ENCODE measurements at regions not wholly inside any gene's neighbourhood (a gene's known extent, or its start where the extent isn't known, plus 50 kb on each side); places are given as distances from the start of the nearest gene placed in this dataset.

DNA sequence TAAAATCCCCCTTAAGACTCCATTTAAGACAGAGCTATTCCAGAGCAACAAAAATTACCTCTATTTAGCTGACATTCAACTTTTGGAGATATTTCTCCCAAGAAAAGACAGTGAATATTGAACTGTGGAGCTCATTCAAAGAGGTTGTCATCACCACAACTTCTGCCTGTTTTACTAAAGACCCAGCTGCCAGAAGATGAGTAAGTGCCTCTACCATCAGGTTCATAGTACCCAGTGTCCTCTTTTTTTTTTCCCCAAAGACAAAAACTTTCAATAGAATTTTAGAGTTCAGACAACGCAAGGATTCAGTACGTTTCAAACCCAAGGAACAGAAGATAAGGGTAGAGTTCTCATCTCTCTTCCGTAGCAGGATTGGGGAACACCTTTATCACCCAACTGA is 461.3 kb downstream of the BCAT1 start:
- H3K27ac ChIP-seq (ENCODE audit: low read length) = no peak overlapping the region
- H3K9me3 ChIP-seq (ENCODE audit: control insufficient read depth, low read length) = no peaks in the 10 kb centered on the region
- H3K4me3 ChIP-seq (ENCODE audit: low read length) = no peak overlapping the region
- WGBS = 83% methylated on average over 3 of the region's 3 CpGs
- H3K4me1 ChIP-seq (ENCODE audit: control insufficient read depth, insufficient read depth, low read length) = peaks cover 2% of the 10 kb centered on the region
- no peaks in the 10 kb centered on the region for H3K27me3 ChIP-seq (ENCODE audit: control insufficient read depth, insufficient read depth)
- DNase-seq (no peak), ATAC-seq (no peak)
- intact Hi-C loops (cut with DNase I) = no loop called here

DNA sequence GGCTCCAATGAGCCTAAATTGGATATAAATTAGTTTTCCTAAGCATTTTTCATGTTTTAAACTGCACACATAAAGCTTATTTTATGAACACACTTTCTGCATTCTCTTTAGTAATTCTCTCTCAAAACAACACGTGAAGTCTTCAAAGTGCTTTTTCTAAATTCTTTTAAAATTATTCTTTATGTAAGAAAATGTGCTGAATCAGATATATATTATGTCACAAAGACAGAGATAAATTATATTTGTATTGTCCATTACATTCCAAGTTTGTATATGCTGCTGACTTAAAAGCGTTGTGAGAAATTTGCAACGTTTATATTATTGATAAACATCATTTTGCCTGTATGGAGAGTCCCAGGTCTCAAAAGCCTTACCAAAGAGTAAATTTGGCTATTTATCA is 465.2 kb downstream of the BCAT1 start:
- DNase-seq (no peak), ATAC-seq (no peak)
- Histone ChIP-seq H3K27me3 (ENCODE audit: control insufficient read depth, insufficient read depth) (no peaks in the 10 kb centered on the region), H3K27ac (ENCODE audit: low read length) (no peak overlapping the region), H3K9me3 (ENCODE audit: control insufficient read depth, low read length) (no peaks in the 10 kb centered on the region), H3K4me3 (ENCODE audit: low read length) (no peak overlapping the region), H3K4me1 (ENCODE audit: control insufficient read depth, insufficient read depth, low read length) (no peaks in the 10 kb centered on the region)
- intact Hi-C loops (cut with DNase I) = no loop called here
- 85% methylated on average over 3 of the region's 3 CpGs for WGBS

- intact Hi-C loops (cut with DNase I) = no loop called here
- Histone ChIP-seq H3K27ac (ENCODE audit: low read length) (no peak overlapping the region), H3K27me3 (ENCODE audit: control insufficient read depth, insufficient read depth) (no peaks in the 10 kb centered on the region), H3K4me1 (ENCODE audit: control insufficient read depth, insufficient read depth, low read length) (no peaks in the 10 kb centered on the region), H3K4me3 (ENCODE audit: low read length) (no peak overlapping the region), H3K9me3 (ENCODE audit: control insufficient read depth, low read length) (no peaks in the 10 kb centered on the region)
- DNase-seq (no peak), ATAC-seq (no peak)
- WGBS = 82% methylated on average over 3 of the region's 3 CpGs
Measured at GRCh38 chr12:24482882-24483604, 465.9 kb downstream of the BCAT1 start.

DNA sequence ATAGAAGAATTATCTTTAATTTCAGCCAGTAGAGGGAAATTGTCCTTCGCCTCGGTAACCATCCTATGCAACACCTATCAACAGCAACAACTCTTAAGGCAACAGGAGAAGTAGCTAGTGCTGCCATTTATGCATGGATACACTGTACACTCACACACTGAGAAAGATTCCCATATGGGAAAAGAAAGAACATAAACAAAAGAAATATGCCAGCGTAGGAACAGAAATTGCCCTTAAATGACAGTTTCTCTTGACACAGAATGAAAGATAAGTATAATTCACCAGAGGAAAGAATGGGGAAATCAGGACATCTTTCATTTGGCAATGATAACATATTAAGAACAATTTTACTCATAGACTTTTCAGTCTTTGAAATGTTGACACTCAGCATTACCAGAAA is 466.9 kb downstream of the BCAT1 start:
- WGBS = 92% methylated on average over 3 of the region's 3 CpGs
- H3K27ac ChIP-seq (ENCODE audit: low read length) = no peak overlapping the region
- DNase-seq (no peak), ATAC-seq (no peak)
- no peaks in the 10 kb centered on the region for H3K4me1 ChIP-seq (ENCODE audit: control insufficient read depth, insufficient read depth, low read length)
- intact Hi-C loops (cut with DNase I) = no loop called here
- no peaks in the 10 kb centered on the region for H3K9me3 ChIP-seq (ENCODE audit: control insufficient read depth, low read length)
- H3K4me3 ChIP-seq (ENCODE audit: low read length) = no peak overlapping the region
- H3K27me3 ChIP-seq (ENCODE audit: control insufficient read depth, insufficient read depth) = no peaks in the 10 kb centered on the region

GRCh38 chr12:24480766-24481449 is 468.0 kb downstream of the BCAT1 start:
- H3K4me1 ChIP-seq (ENCODE audit: control insufficient read depth, insufficient read depth, low read length) = peaks cover 1% of the 10 kb centered on the region
- H3K27me3 ChIP-seq (ENCODE audit: control insufficient read depth, insufficient read depth) = no peaks in the 10 kb centered on the region
- DNase-seq (no peak), ATAC-seq (no peak)
- 64% methylated on average over 5 of the region's 5 CpGs for WGBS
- H3K9me3 ChIP-seq (ENCODE audit: control insufficient read depth, low read length) = no peaks in the 10 kb centered on the region
- H3K4me3 ChIP-seq (ENCODE audit: low read length) = no peak overlapping the region
- H3K27ac ChIP-seq (ENCODE audit: low read length) = no peak overlapping the region
- intact Hi-C loops (cut with DNase I) = no loop called here

DNA sequence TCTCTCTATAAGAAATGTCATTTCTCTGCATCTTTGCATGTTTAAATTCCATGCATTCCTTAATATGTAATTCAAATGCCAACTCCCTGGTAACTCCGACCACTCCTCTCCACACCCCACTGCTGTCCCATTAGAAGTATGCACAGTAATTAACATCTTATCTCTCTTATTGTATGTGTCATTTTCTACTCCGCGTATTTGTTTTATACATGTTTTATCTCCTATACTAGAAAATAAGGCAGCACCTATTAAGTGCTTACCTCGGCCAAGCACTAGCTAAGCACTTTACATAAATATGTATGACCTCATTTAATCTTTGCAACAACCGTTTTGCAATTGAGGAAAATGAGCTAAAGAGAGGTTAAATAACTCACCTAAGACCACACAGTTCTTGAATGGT is 469.8 kb downstream of the BCAT1 start:
- DNase-seq = no peak
- Histone ChIP-seq H3K27me3 (ENCODE audit: control insufficient read depth, insufficient read depth) (no peaks in the 10 kb centered on the region), H3K27ac (ENCODE audit: low read length) (no peak overlapping the region), H3K4me1 (ENCODE audit: control insufficient read depth, insufficient read depth, low read length) (peaks cover 1% of the 10 kb centered on the region), H3K4me3 (ENCODE audit: low read length) (no peak overlapping the region), H3K9me3 (ENCODE audit: control insufficient read depth, low read length) (no peaks in the 10 kb centered on the region)
- intact Hi-C loops (cut with DNase I) = no loop called here
- WGBS = 73% methylated on average over 5 of the region's 5 CpGs
- ATAC-seq = no peak

GRCh38 chr12:24478254-24478653 is 470.6 kb downstream of the BCAT1 start:
- H3K9me3 ChIP-seq (ENCODE audit: control insufficient read depth, low read length) = no peaks in the 10 kb centered on the region
- no peaks in the 10 kb centered on the region for H3K27me3 ChIP-seq (ENCODE audit: control insufficient read depth, insufficient read depth)
- peaks cover 1% of the 10 kb centered on the region for H3K4me1 ChIP-seq (ENCODE audit: control insufficient read depth, insufficient read depth, low read length)
- DNase-seq (no peak), ATAC-seq (no peak)
- 94% methylated on average over 1 of the region's 1 CpG for WGBS
- no peak overlapping the region for H3K4me3 ChIP-seq (ENCODE audit: low read length)
- intact Hi-C loops (cut with DNase I) = no loop called here
- H3K27ac ChIP-seq (ENCODE audit: low read length) = no peak overlapping the region

- no peak overlapping the region for H3K27ac ChIP-seq (ENCODE audit: low read length)
- H3K4me1 ChIP-seq (ENCODE audit: control insufficient read depth, insufficient read depth, low read length) = peaks cover 1% of the 10 kb centered on the region
- no peaks in the 10 kb centered on the region for H3K9me3 ChIP-seq (ENCODE audit: control insufficient read depth, low read length)
- DNase-seq (no peak), ATAC-seq (no peak)
- H3K27me3 ChIP-seq (ENCODE audit: control insufficient read depth, insufficient read depth) = no peaks in the 10 kb centered on the region
- intact Hi-C loops (cut with DNase I) = no loop called here
- no peak overlapping the region for H3K4me3 ChIP-seq (ENCODE audit: low read length)
- 91% methylated on average over 6 of the region's 6 CpGs for WGBS
Measured at GRCh38 chr12:24476310-24476709, 472.6 kb downstream of the BCAT1 start.

- Histone ChIP-seq H3K4me3 (ENCODE audit: low read length) (no peak overlapping the region), H3K27me3 (ENCODE audit: control insufficient read depth, insufficient read depth) (no peaks in the 10 kb centered on the region), H3K4me1 (ENCODE audit: control insufficient read depth, insufficient read depth, low read length) (peaks cover 1% of the 10 kb centered on the region), H3K9me3 (ENCODE audit: control insufficient read depth, low read length) (no peaks in the 10 kb centered on the region), H3K27ac (ENCODE audit: low read length) (no peak overlapping the region)
- intact Hi-C loops (cut with DNase I) = no loop called here
- DNase-seq = no peak
- WGBS = 68% methylated on average over 5 of the region's 5 CpGs
- peak; percentile 76 to 90 for ATAC-seq
Measured at GRCh38 chr12:24475337-24475736, 473.6 kb downstream of the BCAT1 start.

DNA sequence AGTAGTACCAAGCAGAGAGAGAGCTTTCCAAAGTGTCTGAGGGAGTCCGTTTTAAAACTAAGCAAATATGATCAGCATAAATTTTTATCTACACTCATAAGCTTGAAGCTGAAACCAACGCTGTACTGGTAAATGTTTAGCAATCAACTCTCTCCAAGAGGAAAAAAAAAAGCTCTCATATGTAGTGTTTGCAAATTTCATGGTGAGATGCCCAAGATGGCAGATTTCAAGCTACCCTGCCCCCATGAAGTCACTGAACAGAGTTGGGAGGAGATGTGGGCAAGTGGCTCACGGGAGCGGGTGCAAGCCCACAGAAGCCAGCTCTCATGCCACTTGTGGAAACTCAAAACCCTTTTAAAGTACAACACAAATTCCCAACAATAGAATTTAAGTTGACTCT is 475.8 kb downstream of the BCAT1 start:
- no peak for ATAC-seq
- intact Hi-C loops (cut with DNase I) = no loop called here

GRCh38 chr12:24470050-24470449 is 478.9 kb downstream of the BCAT1 start:
- Histone ChIP-seq H3K27me3 (ENCODE audit: control insufficient read depth, insufficient read depth) (no peaks in the 10 kb centered on the region), H3K4me1 (ENCODE audit: control insufficient read depth, insufficient read depth, low read length) (peaks cover 3% of the 10 kb centered on the region), H3K4me3 (ENCODE audit: low read length) (no peak overlapping the region), H3K9me3 (ENCODE audit: control insufficient read depth, low read length) (no peaks in the 10 kb centered on the region), H3K27ac (ENCODE audit: low read length) (no peak overlapping the region)
- 70% methylated on average over 4 of the region's 4 CpGs for WGBS
- ATAC-seq (no peak), DNase-seq (no peak)
- intact Hi-C loops (cut with DNase I) = no loop called here

More for the DNA sequence above, 475.8 kb downstream of the BCAT1 start:
- Histone ChIP-seq H3K4me1 (ENCODE audit: control insufficient read depth, insufficient read depth, low read length) (peaks cover 1% of the 10 kb centered on the region), H3K27ac (ENCODE audit: low read length) (no peak overlapping the region), H3K4me3 (ENCODE audit: low read length) (no peak overlapping the region), H3K9me3 (ENCODE audit: control insufficient read depth, low read length) (no peaks in the 10 kb centered on the region), H3K27me3 (ENCODE audit: control insufficient read depth, insufficient read depth) (no peaks in the 10 kb centered on the region)
- no peak for DNase-seq
- 85% methylated on average over 4 of the region's 4 CpGs for WGBS
